CD4-positive, alpha-beta T cell treated with Interleukin-17A for 4 hours (primary cell): ENCODE measurements at regions not wholly inside any gene's neighbourhood (a gene's known extent, or its start where the extent isn't known, plus 50 kb on each side); places are given as distances from the start of the nearest gene placed in this dataset.
"Not testable (repeated sequence)": the region's sequence is repeated elsewhere in the genome, so short reads cannot be mapped to it uniquely, and the experiment has no call there.

Experiments used
- DNase-seq: peaks from one replicate; pipeline ENCODE4 v3.0.0-alpha.2; 2020; ENCODE audit warnings: mixed read lengths

- not testable (repeated sequence) for DNase-seq
These were observed 669.2 kb upstream of the SOX11 start for GRCh38 chr2:5022708-5023635.

DNA sequence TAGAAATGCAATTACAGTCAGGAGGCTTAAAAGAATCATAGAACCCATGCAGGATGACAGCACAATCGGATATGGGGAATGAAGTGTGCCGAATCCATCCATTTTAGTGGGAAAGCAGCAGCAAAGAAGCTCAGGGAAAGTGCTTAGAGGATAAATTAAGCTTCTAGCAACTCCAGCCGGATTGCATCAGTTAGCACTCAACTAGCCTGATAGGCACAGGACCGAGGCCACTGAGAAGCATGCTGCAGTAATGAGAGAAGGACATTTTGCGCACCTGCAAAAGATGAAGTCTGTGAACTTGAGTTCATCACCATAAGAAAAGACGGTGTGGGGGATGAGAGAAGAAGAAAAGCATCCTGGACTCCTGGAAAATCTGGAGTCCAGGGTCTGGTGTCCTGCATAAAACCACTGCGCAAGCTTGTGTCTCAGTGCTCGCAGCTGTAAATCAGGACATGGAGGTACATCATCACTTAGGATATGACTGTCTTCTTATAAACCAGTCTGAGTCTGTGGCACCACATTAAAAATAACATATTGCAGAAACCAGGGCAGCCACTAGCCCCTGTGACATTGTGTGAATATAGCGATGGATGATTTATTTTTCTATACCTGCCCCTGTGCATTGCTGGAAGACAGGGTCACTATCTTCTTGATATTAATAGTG, 665.5 kb upstream of the SOX11 start:
- no peak for DNase-seq

GRCh38 chr2:5035057-5035488, 657.1 kb upstream of the SOX11 start:
- DNase-seq = no peak

GRCh38 chr2:5036256-5036655, 655.9 kb upstream of the SOX11 start:
- DNase-seq = no peak

DNA sequence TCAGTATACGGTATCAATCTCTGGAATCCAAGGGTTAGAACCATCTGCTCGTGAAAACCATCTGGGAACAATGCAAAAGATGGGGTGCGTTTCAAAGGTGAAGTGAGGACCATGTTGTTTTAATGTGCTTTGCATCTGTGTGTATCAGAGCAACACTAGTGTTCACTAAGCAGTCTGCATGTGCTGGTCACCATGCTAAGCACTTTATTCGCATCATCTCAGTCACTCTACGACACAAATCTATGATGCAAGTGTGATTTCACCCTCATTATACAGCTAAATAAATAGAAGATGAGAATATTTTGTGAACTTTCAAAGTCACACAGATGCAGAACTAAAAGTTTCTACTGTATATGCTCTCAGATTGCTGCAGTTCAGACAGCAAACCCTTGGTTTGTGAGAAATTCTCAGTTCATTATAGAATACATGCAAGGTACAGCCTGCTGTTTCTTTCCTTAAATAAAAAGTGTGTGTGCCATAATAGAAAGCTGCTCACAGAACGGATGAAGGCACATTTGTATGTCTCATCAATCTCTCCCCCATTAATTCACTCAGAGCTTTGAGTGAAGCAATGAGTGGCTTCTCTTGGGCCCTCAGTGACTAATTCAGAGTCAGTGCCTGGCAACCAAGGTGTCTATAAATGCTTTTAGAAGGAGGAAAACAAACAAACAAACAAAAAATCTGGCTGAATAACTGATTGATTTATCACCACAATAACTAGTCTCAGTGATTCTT, 652.8 kb upstream of the SOX11 start:
- no peak for DNase-seq

GRCh38 chr2:5040571-5040970, 651.6 kb upstream of the SOX11 start:
- DNase-seq = no peak

DNA sequence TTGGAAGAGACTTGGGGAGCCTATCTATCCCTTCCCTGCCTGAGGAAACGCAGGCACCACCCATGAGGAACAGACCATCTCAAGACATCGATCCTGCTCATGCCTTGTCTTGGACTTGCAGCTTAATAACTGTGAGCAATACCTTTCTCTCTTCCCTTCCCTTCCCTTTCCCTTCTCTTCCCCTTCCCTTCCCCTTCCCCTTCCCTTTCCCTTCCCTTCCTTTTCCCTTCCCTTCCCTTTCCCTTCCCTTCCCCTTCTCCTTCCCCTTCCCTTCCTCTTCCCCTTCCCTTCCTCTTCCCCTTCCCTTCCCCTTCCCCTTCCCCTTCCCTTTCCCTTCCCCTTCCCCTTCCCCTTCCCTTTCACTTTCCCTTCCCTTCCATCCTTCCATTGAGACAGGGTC, 650.7 kb upstream of the SOX11 start:
- DNase-seq = no peak

GRCh38 chr2:5042666-5043440, 649.3 kb upstream of the SOX11 start:
- DNase-seq = no peak

DNA sequence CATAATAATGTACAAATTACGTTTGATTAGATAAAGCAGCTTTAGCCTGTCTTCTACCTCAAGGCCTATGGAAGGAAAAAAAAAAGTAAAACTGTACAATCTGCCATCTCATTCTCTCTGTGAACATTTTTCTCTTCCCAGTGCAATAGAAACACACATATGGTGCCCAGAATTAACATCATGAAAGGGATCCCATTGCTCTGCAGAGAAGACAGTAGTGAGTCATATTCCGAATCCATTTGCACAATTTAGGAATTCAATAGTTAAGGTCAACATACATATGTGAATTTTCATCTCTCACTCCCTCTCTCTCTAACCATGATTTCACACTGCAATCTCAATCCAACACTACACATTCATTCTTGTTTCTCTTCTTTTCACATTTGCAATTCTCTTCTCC, 640.9 kb upstream of the SOX11 start:
- no peak for DNase-seq

GRCh38 chr2:5052905-5053304, 639.3 kb upstream of the SOX11 start:
- no peak for DNase-seq

GRCh38 chr2:5057891-5058351, 634.3 kb upstream of the SOX11 start:
- DNase-seq = no peak

DNA sequence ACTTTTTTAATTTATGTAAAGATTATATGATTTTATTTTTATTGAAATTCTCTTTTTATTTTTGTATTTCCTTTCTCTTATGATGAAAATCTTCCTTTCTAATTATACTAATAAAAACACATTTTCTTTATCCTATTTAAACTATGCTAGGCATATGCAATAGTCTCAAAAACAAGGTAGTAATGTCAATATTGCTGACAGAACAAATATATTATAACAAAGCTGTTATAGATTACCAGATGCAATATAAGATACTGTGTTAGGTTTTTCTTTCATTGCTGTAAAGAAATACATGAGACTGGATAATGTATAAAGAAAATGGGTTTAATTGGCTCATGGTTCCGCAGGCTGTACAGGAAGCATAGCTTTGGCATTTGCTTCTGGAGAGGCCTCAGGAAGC, 631.2 kb upstream of the SOX11 start:
- no peak for DNase-seq

DNA sequence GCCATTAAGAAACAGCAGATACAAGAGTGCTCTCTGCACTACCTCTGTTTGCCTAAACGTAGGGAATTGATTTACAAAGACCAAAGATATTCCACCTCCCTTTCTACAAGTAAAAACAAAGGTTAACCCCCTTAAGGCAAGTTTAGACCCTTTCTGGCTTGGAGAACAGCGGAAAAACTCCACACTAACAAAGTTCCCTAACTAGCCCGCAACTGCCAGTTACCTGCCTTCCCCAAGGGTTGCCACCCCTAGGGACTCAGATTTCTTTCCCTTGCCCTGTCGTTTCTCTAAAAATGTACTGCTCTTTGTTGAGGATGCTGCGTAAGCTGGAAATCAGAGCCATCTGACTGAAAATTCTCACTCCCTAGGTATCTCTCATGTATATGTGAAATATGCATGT, 627.5 kb upstream of the SOX11 start:
- DNase-seq = no peak

GRCh38 chr2:5067816-5068215, 624.4 kb upstream of the SOX11 start:
- no peak for DNase-seq

DNA sequence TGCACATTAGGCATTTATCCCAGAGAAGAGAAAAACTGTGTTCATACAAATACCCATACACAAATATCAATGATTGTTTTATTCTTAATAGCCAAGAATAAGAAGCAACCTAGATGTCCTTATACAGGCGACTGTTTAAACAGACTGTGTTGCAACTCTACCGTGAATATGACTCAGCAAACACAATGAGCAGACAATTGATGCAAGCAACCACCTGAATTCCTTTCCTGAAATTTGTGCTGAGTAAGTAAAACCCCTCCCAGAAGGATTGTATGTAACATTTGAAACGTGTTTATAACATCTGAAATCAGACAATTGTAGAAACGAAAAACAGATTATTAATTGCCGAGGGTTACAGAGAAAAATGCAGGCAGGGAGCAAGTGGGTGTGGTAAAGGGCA, 621.9 kb upstream of the SOX11 start:
- DNase-seq = no peak

DNA sequence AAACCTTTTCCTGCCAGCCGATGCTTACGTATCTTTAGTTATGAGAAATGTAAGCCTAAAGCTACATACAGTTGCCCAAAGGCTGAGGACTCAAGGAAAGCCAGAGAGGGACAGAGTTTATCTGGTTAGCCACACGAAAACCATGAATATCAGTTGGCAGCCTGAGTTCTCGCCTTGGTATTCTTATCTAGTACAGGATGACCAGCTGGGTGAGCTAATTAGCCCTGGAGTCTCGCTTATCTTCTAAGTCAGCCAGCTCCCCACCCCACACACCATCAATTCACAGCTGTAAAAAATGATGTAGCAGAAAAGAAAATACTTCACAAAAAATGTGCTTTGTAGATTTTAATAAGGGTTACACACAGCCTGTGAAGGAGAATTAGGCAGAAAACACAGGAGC, 617.5 kb upstream of the SOX11 start:
- no peak for DNase-seq

GRCh38 chr2:5076599-5076998, 615.6 kb upstream of the SOX11 start:
- no peak for DNase-seq

GRCh38 chr2:5077479-5078089, 614.6 kb upstream of the SOX11 start:
- DNase-seq = no peak

DNA sequence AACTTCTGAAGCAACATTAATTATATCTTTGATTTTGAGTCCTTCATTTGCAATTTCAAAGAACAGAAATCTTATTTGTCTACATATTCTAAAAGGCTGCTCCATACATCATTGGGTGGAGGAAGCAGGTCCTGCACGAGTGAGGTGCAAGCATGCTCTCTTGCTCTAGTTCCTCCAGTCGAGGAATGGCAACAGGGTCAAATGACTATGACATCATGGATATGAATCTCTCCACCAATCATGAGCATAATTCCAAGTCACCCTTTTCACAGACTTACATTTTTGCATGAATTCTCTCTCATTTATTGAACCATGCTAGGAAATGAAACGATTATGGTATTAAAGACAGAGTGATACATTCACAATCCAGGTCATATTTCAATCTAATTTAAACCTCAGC, 608.8 kb upstream of the SOX11 start:
- DNase-seq = no peak

- no peak for DNase-seq
These were observed 602.8 kb upstream of the SOX11 start for GRCh38 chr2:5089409-5089808.

DNA sequence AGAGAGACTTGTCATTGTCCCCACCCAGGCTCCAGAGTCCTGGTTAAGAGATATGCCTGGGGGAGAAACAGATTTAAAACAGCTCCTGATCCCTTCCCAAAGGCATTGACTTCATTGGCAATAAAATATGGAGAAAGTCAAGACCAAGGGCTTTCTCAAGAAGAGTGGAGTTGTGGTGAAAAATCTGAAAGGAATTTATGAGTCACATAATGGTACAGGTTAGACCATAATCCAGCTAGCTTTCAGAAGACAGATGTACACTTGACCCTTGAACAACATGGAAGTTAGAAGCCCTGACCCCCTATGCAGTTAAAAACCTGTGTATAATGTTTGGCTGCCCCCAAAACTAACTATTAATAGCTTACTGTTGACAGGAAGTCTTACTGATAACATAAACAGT, 599.1 kb upstream of the SOX11 start:
- no peak for DNase-seq

GRCh38 chr2:5093518-5093917, 598.7 kb upstream of the SOX11 start:
- DNase-seq = no peak
